HG02884 (cell line): ENCODE measurements at regions not wholly inside any gene's neighbourhood (a gene's known extent, or its start where the extent isn't known, plus 50 kb on each side); places are given as distances from the start of the nearest gene placed in this dataset.
"Not testable (repeated sequence)": the region's sequence is repeated elsewhere in the genome, so short reads cannot be mapped to it uniquely, and the experiment has no call there.

Experiments
- ATAC-seq: cut with Tn5 transposase; IDR thresholded peaks from one replicate; pipeline ENCODE4 v1.9.1; 2021; ENCODE audit warnings: mild to moderate bottlenecking, moderate library complexity; ENCODE audit not compliant: unreplicated experiment

GRCh38 chr5:54404568-54404967 is 50.9 kb upstream of the HSPB3 start:
- no peak for ATAC-seq

GRCh38 chr5:54403885-54404416 is 51.5 kb upstream of the HSPB3 start:
- no peak for ATAC-seq

GRCh38 chr5:54403121-54403520 is 52.4 kb upstream of the HSPB3 start:
- ATAC-seq, result no peak

- peak; percentile 96 for ATAC-seq
Measured at GRCh38 chr5:54401515-54401914, 54.0 kb upstream of the HSPB3 start.

GRCh38 chr5:54398191-54398590 is 57.3 kb upstream of the HSPB3 start:
- ATAC-seq, result no peak

GRCh38 chr5:54397420-54397819 is 58.1 kb upstream of the HSPB3 start:
- no peak for ATAC-seq

GRCh38 chr5:54393007-54393406 is 62.5 kb upstream of the HSPB3 start:
- not testable (repeated sequence) for ATAC-seq

GRCh38 chr5:54390539-54391031 is 64.9 kb upstream of the HSPB3 start:
- ATAC-seq, result no peak

GRCh38 chr5:54390015-54390414 is 65.5 kb upstream of the HSPB3 start:
- ATAC-seq, result no peak

- not testable (repeated sequence) for ATAC-seq
Measured at GRCh38 chr5:54389399-54389798, 66.1 kb upstream of the HSPB3 start.

GRCh38 chr5:54388811-54389210 is 66.7 kb upstream of the HSPB3 start:
- no peak for ATAC-seq

- ATAC-seq, result no peak
Measured at GRCh38 chr5:54388409-54388808, 67.1 kb upstream of the HSPB3 start.

GRCh38 chr5:54387659-54388232 is 67.8 kb upstream of the HSPB3 start:
- ATAC-seq, result no peak

- ATAC-seq, result no peak
Measured at GRCh38 chr5:54387031-54387430, 68.5 kb upstream of the HSPB3 start.

GRCh38 chr5:54385994-54386393 is 69.5 kb upstream of the HSPB3 start:
- no peak for ATAC-seq

GRCh38 chr5:54384356-54384933 is 71.1 kb upstream of the HSPB3 start:
- no peak for ATAC-seq

- no peak for ATAC-seq
Measured at GRCh38 chr5:54383941-54384340, 71.6 kb upstream of the HSPB3 start.

GRCh38 chr5:54383225-54383901 is 72.1 kb upstream of the HSPB3 start:
- no peak for ATAC-seq

- not testable (repeated sequence) for ATAC-seq
Measured at GRCh38 chr5:54381319-54381718, 70.9 kb upstream of the ARL15 start.

- ATAC-seq, result no peak
Measured at GRCh38 chr5:54379590-54379989, 69.2 kb upstream of the ARL15 start.

- no peak for ATAC-seq
Measured at GRCh38 chr5:54378707-54379106, 68.3 kb upstream of the ARL15 start.

- ATAC-seq, result not testable (repeated sequence)
Measured at GRCh38 chr5:54377339-54377738, 67.0 kb upstream of the ARL15 start.
